ENCODE measurements at regions not wholly inside any gene's neighbourhood (a gene's known extent, or its start where the extent isn't known, plus 50 kb on each side); places are given as distances from the start of the nearest gene placed in this dataset.
A peak's percentile ranks its signal among the peaks of the same experiment; 100 is the strongest.
"Not testable (repeated sequence)": the region's sequence is repeated elsewhere in the genome, so short reads cannot be mapped to it uniquely, and the experiment has no call there.

DNA sequence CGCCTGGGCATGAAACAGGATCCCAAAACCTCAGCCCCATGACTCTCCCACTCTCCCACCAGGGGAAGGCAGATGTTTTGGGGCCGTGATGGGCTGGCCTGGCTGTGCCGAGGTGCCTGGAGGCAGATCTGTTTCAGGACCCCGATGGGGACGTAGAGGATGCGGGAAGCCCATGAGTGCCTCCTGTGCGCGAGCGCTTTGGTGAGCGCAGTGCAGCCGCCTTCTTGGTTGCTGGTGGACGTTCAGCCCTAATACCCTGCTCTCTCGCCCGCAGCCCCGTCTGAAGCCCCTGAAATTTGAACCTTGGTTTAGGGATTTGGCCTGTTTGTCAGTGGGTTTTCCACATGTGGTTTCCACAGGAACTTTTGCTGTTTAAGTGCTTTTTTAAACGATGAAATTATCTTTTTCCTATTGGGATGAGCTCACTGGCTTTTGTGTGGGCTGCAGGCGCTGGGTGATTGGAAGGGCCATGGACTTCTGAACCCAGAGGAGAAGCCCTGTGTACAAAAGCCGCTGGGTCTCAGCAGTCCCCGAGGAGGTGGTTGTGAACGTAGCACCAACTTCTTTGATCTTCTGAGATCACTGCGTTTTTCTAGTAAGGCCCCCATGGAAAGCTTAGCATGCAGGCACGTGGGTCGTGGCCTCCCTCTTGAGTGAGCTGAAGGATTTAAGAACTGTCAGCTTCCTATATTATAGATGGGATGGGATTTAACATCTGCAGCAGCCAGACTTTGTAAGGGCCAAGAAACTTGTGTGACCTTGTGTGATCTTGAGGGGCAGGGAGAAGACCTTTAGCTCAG lies 148.9 kb upstream of the ZNF469 start:
- not testable (repeated sequence) for H3K4me1 ChIP-seq (ENCODE audit: low read depth); H3K9me3 ChIP-seq; DNase-seq

DNA sequence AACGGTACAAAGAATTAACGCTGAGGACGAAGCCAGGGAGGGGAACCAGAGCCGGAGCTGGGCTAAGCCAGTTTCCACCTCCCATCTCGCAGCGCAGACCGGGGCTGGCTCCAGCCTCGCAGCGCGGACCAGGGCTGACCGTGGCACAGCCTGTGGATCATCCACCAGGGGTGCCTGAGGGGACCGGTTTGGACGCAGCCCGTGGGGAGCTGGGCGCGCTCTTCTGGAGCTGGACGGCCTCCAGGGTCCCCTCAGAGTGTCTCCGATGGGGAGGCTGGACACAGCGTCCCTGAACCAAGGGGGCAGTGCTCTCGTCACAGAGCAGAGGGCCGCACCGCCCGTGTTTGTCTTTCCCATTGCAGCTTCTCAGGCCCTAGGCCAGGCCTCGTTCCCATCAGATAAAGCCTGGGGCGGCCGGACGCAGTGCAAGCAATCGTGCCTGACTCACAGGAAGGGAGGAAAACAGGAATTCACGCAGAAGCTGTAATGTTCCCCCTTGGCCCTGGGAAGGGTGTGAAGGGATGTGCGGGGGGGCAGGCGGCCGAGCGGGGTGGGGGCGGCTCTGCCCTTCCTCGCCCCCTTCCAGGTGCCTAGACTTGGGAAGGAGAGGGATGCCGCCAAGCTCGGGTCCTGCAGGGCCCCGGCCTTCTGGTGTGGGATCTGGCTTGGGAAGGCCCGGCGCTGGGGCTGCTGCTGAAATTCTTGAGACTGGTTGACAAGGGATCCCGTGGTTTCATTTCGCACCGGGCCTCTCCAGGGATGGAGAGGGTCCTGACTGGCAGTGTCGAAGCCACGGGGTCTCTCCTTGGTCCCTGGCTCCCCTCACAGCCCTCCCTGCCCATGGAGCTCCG lies 148.1 kb upstream of the ZNF469 start:
- peak; percentile 52 for ATAC-seq
- H3K4me1 ChIP-seq (ENCODE audit: low read depth); H3K4me3 ChIP-seq; H3K36me3 ChIP-seq (ENCODE audit: low read depth); H3K9me3 ChIP-seq; DNase-seq; intact Hi-C loops (cut with DNase I, micrococcal nuclease): not testable (repeated sequence)

More for the DNA sequence above, 148.9 kb upstream of the ZNF469 start:
- H3K4me3 ChIP-seq; H3K36me3 ChIP-seq (ENCODE audit: low read depth); intact Hi-C loops (cut with DNase I, micrococcal nuclease); ATAC-seq: not testable (repeated sequence)

DNA sequence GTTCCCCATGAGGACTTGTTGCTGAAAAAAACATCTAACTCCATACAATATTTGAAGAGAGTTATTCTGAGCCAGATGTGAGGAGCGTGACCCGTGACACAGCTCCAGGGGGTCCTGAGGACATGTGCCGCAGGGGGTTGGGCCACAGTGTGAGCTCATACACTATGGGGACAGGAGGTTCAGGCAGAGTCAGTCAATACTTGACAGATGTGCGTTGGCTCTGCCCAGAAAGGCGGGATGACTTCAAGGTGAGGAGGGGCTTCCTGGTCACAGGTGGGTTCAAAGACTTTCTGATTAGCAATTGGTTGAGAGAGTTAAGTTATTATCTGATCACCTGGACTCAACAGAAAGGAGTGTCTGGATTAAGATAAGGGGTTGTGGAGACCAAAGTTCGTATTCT lies 147.1 kb upstream of the ZNF469 start:
- intact Hi-C loops (cut with DNase I, micrococcal nuclease); H3K9me3 ChIP-seq; H3K36me3 ChIP-seq (ENCODE audit: low read depth); H3K4me3 ChIP-seq; DNase-seq; H3K4me1 ChIP-seq (ENCODE audit: low read depth); ATAC-seq: not testable (repeated sequence)

DNA sequence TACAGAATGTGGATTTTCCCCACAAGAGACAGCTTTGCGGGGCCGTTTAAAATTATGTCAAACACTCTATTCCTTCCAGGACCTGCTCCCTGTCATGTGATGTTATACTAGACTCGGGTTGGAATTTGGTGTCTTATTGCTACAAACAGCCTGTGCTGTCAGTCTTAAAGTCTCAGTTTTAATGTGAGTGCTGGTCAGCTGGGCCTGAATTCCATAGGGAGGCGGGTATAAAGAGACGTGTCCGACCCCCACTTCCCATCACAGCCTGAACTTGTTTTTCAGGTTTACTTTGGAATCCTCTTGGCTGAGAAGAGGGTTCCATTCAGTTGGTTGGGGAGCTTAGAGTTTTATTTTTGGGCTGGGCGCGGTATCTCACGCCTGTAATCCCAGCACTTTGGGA lies 146.5 kb upstream of the ZNF469 start:
- intact Hi-C loops (cut with DNase I, micrococcal nuclease); H3K36me3 ChIP-seq (ENCODE audit: low read depth); H3K4me1 ChIP-seq (ENCODE audit: low read depth); H3K4me3 ChIP-seq; ATAC-seq; H3K9me3 ChIP-seq; DNase-seq: not testable (repeated sequence)

DNA sequence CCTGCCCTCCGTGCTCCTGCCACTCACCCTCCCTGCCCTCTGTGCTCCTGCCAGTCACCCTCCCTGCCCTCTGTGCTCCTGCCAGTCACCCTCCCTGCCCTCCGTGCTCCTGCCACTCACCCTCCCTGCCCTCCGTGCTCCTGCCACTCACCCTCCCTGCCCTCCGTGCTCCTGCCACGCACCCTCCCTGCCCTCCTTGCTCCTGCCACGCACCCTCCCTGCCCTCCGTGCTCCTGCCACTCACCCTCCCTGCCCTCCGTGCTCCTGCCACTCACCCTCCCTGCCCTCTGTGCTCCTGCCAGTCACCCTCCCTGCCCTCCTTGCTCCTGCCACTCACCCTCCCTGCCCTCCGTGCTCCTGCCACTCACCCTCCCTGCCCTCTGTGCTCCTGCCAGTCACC lies 145.4 kb upstream of the ZNF469 start:
- intact Hi-C loops (cut with DNase I, micrococcal nuclease); H3K4me3 ChIP-seq; H3K4me1 ChIP-seq (ENCODE audit: low read depth); H3K9me3 ChIP-seq; ATAC-seq; DNase-seq; H3K36me3 ChIP-seq (ENCODE audit: low read depth): not testable (repeated sequence)

DNA sequence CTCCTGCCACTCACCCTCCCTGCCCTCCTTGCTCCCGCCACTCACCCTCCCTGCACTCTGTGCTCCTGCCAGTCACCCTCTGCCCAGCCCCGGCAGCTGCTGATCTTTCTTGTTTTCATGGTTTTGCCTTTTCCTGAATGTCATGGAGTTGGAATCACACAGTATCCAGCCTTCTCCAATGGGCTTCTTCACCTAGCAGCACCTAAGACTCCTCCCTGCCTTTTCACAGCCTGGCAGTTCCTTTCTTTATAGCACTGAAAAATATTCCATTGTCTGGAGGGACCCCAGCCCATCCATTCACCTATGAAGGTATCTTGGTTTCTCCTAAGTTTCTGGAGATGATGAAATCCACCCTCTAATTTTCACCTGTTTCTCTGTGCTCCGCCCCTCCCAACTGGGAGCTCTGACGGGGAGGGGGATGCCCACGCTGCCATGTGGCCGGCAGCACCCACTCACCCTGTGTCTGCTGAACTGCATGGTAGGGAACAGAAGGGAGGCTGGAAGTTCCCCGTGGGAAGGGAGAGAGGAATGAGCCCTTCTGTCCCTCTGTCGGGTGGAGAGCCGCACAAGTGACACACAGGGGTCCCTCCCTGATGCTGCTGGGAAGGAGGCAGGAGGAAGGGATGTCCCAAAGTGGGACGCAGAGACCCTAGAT lies 144.9 kb upstream of the ZNF469 start:
- not testable (repeated sequence) for DNase-seq, ATAC-seq

DNA sequence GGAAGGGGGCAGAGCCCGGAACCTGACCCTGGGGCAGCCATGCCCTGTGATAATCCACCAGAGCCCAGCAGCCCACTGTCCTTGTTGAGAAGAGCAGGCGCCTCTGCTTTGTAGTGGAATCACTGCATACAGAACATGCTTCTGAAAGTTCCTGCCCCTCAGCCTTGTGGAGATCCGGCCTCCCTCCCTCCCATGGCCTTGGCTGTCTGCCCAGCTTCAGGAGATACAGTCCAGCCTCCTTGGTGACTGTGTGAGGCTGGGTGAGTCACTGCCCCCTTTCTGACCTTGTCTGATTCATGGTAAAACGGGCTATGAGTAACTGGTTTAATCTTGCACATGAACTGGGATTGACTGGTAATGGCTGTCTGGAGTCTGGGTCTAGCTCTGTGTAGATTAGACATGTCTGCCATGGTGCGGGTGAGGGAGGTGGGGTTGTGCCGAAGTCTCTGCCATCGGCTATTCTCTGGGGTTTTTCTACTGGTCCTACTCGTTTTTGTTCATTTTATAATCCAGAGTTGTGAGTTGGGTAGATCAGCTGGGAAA lies 144.0 kb upstream of the ZNF469 start:
- peak; percentile 68 to 83 (median 71) for DNase-seq

More for the DNA sequence above, 144.9 kb upstream of the ZNF469 start:
- intact Hi-C loops (cut with DNase I, micrococcal nuclease); H3K36me3 ChIP-seq (ENCODE audit: low read depth); H3K9me3 ChIP-seq; H3K4me3 ChIP-seq; H3K4me1 ChIP-seq (ENCODE audit: low read depth): not testable (repeated sequence)

DNA sequence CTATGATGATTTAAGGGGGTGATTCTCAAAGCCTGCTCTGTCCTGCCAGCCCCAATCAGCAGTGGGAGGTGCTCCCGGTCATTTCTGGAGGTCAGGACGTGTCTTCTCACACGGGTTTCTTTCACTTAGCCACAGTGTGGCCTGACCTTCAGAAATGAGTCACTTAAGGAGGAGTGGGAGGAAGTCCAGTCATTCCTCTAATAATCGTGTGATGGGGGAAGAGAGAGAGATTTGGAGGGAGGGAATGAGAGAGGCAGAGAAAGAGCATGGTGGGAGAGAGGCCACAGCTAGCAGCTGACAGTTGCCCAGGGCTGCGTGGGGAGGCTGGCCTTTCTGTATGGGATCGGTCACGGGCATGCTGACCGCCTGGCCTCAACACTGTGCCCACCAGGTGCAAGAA lies 142.6 kb upstream of the ZNF469 start:
- H3K4me3 ChIP-seq; H3K9me3 ChIP-seq; H3K36me3 ChIP-seq (ENCODE audit: low read depth); DNase-seq; intact Hi-C loops (cut with DNase I, micrococcal nuclease); ATAC-seq; H3K4me1 ChIP-seq (ENCODE audit: low read depth): not testable (repeated sequence)

More for the DNA sequence above, 144.0 kb upstream of the ZNF469 start:
- H3K4me3 ChIP-seq; H3K4me1 ChIP-seq (ENCODE audit: low read depth); H3K36me3 ChIP-seq (ENCODE audit: low read depth); intact Hi-C loops (cut with DNase I, micrococcal nuclease); H3K9me3 ChIP-seq: not testable (repeated sequence)
- ATAC-seq = peak; percentile 93

DNA sequence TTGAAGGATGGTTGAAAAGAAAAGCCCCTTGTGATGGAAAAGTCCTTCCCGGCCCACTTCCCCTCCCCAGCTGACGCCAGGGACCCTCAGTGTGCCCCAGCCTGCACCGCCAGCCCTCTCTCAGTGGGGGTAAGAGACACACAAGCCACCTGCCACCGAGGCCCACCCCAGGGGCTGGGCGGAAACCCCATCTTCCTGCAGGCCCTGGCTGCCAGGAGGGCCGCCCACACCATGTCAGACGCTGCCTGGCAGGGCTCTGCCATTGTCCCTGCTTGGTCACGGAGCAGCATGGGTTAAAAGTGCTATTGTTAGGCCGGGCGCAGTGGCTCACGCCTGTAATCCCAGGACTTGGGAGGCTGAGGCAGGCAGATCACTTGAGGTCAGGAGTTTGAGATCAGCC lies 142.0 kb upstream of the ZNF469 start:
- H3K4me1 ChIP-seq (ENCODE audit: low read depth); intact Hi-C loops (cut with DNase I, micrococcal nuclease); DNase-seq; H3K4me3 ChIP-seq; H3K9me3 ChIP-seq; ATAC-seq; H3K36me3 ChIP-seq (ENCODE audit: low read depth): not testable (repeated sequence)

DNA sequence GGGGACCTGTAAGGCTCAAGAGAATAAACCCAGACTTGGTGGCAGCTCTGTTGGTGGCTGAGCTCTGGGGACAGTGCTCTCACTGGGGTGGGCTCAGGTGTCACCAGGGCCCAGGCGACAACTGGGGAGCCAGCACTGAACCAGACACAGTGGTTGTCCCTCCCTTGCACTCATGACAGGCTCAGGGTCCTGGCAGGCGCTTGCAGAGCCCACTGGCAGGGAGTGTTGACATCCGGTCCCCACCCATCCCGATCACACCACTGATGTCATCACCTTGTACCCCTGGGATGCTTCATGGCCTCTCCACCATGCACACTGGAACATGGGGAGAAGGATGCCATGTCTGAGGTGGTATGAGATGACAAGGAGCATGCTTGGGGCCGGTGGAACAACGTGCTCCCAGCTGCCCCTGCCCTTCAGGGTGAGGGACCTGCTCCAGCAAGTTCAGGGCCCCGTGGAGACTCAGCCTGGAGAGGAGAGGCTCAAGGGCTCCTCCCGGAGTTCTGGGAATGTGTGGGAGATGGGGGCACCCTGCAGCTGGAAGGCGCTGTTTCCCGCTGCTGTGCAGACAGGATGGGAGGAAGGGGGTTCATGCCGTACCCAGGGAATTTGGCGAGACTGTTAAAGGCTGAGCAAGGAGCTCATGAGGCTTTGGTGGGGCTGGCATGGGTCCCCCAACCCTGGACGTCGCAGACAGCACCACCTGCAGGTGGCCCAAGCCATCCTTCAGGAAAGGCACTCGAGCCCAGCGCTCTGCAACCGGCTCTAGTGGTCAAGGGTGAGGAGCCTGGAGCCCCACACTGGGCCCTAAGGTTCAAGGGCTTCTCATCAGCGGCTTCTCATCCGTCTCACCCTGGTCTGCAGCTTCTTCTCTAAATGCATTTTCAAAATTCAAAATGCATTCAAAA lies 141.1 kb upstream of the ZNF469 start:
- H3K4me3 ChIP-seq; H3K4me1 ChIP-seq (ENCODE audit: low read depth); DNase-seq; intact Hi-C loops (cut with DNase I, micrococcal nuclease); H3K9me3 ChIP-seq; ATAC-seq; H3K36me3 ChIP-seq (ENCODE audit: low read depth): not testable (repeated sequence)

DNA sequence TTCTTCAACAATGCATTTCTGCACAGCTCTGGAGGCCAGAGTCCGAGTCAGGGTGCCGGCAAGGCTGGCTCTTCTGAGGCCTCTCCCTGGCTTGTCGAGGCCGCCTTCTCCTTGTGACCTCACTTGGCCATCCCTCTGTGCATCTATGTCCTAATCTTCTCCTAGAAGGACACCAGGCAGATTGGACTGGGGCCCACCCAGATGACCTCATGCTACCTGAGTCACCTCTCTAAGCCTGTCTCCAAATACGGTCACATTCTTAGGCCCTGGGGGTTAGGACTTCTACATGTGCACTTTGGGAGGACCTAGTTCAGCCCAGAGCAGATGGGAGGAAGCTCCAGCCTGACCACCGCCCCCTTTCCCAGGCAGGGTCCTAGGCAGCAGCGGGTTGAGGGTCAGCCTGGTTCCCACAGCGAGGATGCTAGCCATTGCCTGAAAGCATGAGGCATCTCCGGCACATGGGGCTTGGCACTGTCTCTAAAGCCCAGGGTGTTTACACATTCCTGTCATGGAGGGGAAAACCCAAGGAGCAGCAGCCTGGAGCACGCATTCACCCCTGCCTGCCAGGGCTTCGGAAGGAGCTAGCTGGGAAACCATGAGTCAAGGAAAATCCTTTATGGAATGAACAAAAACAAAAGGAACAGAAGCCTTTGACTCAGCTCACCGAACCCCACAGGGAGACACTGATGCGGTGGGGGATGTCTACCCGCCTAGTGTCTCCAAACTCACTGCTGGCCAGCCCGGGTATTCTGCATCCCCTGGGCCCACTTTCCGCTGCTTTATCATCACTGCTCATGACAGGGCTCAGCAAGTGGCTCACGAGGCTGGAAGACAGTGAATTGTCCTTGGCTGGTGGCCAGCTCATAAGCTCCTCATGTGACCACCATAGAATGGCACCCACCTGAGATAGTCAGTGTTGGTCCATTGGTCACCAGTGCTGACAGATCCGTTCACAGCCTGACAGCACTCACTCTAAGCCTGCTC lies 140.2 kb upstream of the ZNF469 start:
- H3K9me3 ChIP-seq; H3K4me3 ChIP-seq; DNase-seq; H3K4me1 ChIP-seq (ENCODE audit: low read depth); H3K36me3 ChIP-seq (ENCODE audit: low read depth); intact Hi-C loops (cut with DNase I, micrococcal nuclease): not testable (repeated sequence)
- peak; percentile 24 for ATAC-seq

DNA sequence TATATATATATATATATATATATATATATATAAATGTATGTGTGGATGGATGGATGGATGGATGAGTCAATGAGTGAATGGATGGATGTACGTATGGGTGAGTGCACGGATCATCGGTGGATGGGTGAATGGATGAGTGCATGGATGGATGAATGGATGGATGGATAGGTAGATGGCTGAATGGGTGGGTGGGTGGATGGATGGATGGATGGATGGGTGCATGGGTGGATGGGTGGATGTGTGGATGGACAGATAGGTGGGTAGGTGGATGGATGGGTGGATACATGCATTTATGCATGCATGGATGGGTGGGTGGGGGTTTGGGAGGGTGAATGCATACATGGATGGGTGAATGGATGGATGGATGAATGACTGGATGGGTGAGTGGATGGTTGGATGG lies 138.8 kb upstream of the ZNF469 start:
- H3K36me3 ChIP-seq (ENCODE audit: low read depth); DNase-seq; intact Hi-C loops (cut with DNase I, micrococcal nuclease); H3K4me1 ChIP-seq (ENCODE audit: low read depth); H3K9me3 ChIP-seq; ATAC-seq; H3K4me3 ChIP-seq: not testable (repeated sequence)
